GM19463 (cell line): ENCODE measurements at regions not wholly inside any gene's neighbourhood (a gene's known extent, or its start where the extent isn't known, plus 50 kb on each side); places are given as distances from the start of the nearest gene placed in this dataset.
"Not testable (repeated sequence)": the region's sequence is repeated elsewhere in the genome, so short reads cannot be mapped to it uniquely, and the experiment has no call there.

Experiments
- ATAC-seq: cut with Tn5 transposase; IDR thresholded peaks from one replicate; pipeline ENCODE4 v1.9.1; 2021; ENCODE audit warnings: mild to moderate bottlenecking, moderate library complexity; ENCODE audit not compliant: unreplicated experiment

DNA sequence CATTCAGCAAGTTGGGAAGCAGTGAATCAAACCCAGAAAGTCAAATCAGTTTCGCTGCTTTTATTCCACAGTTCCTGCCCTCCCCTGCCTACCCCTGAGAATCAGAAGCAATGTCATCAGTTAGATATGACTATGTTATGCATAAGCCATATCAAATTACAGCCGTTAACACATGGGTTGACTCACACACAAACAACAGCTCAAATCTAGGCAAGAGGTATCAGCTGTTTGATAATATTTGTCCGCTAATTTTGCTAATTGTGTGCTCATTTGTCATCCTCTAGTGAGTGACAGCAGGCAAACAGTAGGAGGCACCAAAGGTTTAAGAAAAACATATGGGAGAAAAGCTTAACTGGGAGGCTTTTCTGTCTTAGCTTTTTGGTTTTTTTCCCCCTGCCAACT lies 327.4 kb upstream of the CCL2 start:
- no peak for ATAC-seq

DNA sequence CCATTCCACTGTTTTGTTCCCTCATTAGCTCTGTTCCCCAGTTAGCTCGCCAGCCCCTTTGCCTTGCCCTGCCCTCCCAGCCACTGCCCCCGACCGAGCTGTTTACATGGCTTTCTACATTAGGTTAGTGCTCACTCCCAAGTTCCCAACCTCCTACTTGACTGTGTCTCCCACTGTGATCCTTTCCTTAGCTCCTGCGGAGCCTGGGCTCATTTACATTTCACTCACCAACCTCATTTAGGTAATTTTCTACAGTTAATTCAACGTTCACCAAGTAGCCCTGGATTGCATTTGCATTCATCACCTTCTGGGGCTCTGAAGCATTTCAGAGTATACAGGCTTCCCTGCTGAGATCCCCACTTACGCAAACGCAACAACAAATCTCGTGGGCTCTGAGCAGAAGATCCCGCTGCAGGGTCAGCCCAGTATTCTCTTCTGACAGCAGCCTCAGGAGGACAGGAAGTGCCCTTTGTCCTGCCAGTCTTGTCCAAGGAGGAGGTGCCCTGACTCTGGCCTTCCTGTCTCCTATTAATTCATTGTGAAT lies 325.8 kb upstream of the CCL2 start:
- no peak for ATAC-seq

DNA sequence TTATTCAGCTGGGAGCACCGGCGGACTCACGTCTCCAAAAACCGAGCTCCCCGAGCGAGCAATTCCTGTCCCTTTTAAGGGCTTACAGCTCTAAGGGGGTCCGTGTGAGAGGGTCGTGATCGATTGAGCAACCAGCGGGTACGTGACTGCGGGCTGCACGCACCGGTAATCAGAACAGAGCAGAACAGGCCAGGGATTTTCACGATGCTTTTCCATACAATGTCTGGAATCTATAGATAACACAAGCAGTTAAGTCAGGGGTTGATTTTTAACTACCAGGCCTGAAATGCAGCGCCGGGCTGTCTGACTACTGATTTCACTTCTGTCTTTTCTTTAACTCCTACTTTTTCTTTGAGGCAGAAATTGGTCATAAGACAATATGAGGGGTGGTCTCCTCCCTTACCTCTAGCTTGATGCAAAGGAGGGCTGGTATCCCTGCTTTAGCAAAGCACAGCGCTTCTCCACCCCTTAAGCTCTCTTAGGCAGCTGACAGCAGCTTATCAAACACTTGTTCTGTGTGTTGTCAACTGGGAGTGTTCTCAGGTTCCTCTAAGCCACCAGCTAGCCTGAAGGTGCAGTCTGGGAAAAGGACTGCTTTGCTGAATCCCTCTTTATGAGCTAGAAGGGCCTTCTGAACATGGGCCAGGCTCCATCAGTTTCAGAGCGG lies 323.8 kb upstream of the CCL2 start:
- not testable (repeated sequence) for ATAC-seq

DNA sequence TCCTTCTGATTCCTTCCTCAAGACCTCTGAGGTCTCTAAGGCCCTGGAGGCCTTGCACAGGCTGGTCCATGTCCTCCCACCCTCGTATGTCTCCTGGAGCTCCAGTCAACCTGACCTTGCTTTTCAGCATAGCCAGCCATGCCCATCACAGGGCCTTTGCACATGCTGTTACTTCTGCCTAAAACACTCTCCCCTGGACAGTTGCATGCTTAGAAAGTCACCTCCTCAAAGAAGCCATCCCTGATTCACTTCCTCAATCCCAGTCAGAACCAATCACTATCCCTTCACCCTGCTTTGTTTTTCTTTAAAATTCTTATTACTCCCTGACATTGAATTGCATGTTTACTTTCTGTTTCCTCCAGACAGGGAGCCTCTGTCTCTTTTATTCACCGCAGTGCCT lies 322.1 kb upstream of the CCL2 start:
- ATAC-seq, result no peak

DNA sequence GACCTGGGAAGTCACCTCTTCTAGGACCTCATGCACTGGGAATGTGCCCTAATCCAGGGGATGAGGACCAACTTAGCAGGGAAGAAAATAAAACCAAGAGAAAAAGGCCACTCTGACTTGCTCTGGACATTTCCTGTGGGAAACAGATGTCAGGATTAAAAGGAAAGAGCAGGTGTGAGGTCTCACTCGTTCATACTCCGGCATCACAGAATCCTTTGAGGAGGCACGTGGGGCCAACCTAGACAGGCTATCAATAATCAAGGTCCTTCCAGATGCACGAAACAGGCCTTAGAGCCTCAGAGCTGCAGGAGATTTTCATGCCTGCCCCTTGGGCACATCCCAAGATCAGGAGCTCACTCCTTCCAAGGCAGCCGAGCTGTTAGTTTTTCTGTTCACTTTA lies 321.5 kb upstream of the CCL2 start:
- ATAC-seq, result no peak

DNA sequence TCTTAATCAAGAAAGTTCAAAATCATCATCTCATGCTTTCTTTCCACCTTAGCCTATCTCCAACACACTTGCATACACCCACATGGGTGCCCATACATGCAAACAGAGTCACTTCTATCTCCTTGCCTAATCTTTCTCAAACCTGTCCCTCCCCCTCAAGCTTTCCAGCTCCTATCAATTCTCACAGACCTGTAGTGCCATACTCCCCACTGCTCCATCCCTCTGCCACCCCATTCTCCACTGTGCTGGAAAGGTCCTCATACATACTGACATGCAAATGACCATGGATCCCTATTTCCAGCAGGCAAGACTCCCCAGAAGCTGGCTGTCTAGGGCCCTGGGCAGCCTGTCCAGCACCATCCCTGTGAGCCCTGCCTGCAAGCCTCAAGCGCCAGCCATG lies 320.4 kb upstream of the CCL2 start:
- no peak for ATAC-seq

DNA sequence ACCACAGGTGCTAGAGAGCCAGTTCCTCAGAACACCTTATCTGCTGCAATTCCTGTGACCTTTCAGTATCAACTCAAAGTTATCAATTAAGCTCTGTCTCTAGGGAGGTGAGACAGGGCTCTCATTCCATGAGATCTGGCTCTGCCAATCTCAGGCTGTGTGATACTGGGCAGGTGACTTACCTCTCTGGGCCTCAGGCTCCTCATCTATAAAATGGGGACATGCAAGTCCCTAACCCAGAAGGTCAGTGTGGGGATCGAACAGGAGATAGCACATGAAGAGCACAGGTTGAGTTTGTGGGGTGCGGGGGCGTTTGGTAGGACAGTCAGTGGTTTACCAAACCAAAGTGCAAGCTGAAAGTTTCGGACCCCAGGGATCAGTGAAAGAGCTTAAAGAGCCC lies 319.3 kb upstream of the CCL2 start:
- ATAC-seq, result no peak

DNA sequence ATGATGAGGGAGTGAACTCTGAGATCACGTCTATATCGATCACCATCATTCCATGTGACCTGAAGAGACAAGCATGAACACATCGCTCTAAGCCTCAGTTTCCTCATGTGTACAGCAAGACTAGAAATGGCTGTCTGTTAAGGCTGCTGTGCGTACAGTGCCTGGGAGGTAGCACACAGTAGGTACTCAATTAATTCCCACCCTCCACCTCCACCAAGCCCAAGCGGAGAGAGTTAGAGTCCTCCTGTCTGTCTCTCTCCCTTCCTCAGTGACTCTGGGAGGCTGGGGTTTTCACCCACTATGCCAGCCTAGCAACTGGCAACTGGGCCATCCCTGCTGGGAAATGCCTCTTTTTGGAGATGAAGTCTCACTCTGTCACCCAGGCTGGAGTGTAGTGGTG lies 318.3 kb upstream of the CCL2 start:
- ATAC-seq, result no peak

DNA sequence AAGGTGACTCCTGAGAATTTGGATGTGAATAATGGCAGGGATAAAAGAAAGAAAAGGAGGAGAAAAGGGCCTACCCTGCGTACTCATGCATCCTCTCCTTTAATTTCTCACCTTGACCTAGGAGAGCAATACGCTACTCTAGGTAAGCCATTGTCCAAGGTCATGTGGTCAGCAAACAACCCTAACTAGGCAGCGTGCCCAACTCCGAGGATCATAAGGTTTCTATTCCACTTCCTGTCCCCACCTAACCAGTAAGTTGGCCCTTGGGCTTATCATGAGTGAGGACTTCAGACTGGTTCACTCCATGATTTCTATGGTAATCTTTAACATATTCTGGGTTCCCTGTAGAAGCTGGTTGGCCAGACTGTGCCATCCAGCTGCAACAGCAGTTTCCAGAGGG lies 315.1 kb upstream of the CCL2 start:
- no peak for ATAC-seq

DNA sequence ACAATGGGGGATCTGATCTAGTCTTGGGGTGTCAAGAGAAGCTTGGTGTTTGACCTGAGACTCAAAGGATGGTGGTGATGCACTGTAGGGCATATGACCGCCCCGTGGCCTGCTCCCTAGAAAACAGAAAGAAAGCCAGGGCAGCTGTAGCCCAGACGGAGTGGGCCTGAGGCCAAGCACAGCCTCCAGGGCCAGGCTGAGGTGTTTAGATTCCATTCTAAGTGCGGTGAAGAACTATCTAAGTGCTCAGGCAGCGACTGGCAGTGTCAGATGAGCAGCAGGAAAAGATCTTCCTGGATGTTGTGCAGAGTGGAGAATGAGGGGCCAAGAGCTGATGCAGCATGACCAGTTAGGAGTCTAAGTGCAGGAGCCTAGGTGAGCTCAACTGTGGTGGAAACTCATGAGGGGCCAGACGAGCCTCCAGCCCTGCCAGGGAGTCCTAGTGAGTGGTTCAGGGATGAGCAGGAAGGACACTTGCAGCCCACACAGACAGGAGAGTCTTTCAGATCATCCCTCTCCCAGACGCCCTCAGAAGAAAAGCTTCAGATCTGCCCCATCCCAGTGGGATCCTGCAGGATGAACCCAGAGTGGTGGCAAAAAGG lies 314.2 kb upstream of the CCL2 start:
- no peak for ATAC-seq

DNA sequence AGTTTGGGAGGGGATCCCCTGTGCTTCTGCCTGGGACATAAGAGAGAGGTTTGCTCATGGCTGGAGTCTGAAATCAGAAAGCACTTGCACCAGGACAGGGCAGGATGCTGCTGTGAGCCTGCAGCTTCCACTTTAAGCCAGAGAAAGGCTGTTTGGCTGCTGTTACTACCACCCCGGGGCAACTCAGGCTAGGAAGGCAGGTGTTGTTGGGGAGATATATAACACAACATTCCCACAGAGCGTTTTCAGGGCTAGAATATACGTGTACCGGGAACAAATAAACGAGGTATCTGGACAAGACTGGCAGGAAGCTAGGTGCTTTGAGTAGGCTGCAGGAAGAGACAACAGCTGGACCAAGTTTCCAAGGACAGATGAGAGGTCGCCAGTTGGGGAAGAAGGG lies 313.3 kb upstream of the CCL2 start:
- no peak for ATAC-seq

DNA sequence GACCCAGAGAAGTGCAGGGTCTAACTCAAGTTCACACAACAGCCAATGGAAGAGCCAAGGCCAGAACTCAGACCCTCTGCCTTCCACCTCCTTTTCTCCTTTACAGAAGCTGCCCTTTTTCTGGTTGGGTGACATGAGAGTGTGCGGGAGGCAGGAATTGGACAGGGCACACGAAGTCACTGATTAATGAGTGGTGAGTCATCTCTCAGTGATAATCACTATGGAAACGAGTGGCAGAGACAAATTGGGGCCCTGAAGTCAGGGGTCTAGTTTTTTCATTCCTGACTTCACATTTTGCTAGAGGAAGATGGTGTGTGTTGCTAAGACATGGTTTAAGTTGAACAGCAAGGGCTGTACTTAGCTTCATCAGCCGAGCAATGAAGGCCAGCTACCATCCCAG lies 312.7 kb upstream of the CCL2 start:
- ATAC-seq, result no peak

DNA sequence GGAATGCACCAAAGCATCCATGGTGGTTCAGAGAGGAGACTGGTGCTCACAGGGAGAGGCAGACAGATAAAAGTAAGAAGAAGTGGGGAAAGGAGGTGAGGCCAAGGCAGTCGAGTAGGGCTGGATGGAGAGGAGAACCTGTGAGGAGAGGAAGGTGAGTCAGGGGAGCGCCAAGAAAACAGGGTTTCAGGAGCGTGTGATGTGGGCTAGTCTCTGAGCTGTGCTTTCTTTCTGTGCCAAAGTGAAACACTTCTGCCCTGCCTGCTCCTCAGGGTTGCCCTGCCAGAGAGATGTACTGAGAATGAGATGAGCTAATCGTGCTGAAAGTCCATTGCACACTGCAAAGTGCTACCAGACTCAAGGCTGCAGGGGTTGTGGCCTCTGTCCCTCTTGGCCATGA lies 310.7 kb upstream of the CCL2 start:
- no peak for ATAC-seq

DNA sequence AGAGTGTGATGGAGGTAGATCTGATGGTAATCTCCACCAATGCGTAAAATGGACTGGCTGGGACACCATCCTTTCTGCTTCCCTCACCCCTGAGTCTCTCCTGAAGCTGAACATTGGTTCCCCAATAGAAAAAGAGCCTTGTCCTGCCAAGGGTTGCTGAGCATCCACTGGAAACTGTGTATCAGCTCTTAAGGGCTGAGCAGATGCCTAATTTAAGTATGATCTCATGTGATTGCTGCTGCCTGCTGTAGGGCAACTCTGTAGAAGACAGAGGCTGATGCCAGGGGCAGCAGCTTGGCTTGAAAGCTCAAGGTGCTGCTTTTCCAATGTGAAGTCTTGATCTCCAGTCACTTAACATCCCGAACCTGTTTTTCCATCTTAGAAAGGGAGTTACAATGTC lies 310.3 kb upstream of the CCL2 start:
- ATAC-seq, result no peak

DNA sequence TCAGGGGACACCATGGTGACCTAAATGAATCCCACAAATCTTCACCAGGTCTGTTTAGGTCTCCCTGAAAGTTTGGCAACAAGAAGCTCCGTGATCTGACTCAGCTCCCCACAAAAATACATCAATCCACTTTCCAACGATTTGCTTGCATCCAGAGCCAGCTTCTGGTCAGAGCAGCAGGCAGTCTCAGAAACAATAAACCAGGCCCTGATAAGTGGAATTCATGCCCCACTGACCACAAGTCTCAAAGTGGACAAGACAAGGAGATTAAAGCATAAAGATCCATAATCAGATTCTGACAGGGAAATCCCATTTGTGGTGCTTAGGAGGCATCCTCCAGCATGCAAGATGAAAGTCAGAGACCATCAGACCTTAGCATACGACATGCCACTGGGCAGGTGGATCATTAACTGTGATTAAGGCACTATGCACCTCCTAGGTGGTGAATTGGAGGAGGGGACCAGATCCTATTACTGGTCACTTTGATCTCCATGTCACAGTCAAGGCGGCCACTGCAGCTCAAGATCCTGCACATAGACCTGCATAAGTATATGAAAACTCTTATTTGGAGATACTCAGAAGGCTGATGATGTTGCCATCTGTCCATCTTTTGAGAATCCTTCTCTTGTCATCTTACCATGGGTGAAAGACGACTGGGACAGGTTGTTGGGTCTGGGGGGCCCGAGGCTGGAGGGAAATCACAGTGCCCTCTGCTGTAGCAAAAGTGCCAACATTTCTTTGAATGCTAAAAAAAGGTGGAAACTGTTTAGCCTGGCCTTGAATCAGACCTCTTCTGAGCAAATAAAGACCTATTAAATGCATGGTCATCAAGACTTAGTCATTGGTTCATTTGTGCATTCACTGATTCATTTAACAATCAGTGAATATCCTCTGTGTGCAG lies 309.2 kb upstream of the CCL2 start:
- no peak for ATAC-seq

DNA sequence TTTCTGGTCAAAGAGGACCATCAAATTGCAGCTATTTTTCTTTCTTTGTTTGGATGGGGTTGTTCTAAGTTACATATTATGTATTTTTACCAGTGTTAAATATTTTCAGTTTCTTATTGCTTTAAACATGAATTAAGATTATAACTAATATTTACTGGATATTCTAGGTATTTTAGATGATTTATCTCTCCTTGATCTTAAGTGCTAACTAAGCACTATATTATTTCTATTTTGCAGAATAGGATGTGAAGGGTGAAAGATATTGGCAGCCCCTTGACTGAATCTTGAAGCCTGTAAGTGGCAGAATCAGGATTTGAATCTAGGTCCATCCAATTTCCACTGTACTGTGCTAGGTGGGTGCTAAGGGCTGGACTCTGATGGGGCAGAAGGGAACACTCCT lies 307.3 kb upstream of the CCL2 start:
- no peak for ATAC-seq

DNA sequence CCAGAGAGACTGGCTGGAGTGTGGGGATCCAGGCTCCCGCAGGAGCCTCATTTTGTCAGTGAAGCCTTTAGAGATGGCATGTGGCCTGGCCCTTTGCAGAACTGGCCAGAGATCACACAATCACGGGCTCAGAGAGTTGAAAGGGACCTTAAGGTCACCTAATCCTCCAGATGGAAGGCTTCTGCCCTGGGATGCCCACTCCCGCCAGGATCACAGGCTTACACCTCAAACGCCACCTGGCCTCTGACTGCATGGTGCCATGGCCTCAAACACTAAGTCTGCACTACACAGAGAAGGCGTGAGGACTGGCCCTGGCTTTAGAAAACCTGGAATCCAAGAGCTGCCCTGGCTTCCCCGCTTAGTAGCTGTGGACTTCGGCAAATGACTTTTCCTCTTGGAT lies 306.8 kb upstream of the CCL2 start:
- no peak for ATAC-seq

DNA sequence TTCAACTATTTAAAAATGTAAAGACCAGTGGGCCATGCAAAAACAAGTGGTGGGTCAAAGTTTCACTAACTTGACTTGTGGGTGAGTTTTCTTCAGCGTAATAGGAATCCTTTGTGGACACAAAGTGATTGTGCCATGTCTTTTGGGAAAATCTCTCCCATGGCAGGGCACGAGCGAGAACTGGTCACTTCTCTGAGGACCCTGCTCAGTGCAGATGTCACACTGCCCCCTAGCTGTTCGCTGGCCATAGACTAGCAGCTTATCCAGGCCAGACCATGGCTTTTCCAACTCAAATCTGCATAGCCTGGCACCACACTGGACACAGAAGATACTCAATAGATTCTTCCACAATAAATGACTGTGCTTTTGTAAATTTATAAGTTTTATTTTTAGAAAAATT lies 306.0 kb upstream of the CCL2 start:
- ATAC-seq, result no peak

DNA sequence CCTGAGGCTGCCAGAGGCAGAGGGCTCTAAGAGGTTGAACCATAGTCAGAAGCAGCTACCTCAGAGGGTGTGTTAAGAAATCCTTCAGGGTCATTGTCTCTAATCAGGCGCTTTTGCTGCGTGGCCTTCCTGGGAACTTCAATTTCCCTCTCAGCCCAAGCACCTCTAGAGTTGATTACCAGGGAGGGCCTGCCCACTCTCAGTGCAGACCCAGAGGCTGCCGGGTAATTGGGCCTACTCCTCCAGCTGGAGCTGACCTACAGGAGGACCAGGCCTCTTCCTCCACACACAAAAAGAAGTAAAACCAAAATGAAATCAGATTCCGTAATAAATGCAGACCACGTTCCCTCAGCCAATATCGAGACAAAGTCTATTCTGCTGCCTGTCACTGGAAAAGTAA lies 305.0 kb upstream of the CCL2 start:
- ATAC-seq, result no peak

DNA sequence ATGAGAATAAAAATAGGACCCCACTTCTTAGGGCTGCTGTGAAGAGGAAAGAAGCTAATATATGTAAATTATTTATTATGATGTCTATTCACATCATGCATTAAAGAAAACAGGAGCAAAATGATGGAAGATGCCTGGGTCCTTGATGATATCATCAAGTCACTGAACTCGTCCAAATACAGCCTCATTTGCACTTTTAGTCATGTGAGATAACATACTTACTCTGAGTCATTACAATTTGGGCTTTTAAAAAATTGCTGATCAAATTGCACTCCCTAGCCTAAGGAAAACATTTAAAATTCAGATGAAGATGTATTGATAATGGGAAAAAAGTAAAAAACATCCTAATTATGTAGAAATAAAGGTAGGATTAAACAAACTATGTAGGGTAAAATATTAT lies 302.7 kb upstream of the CCL2 start:
- ATAC-seq, result no peak

DNA sequence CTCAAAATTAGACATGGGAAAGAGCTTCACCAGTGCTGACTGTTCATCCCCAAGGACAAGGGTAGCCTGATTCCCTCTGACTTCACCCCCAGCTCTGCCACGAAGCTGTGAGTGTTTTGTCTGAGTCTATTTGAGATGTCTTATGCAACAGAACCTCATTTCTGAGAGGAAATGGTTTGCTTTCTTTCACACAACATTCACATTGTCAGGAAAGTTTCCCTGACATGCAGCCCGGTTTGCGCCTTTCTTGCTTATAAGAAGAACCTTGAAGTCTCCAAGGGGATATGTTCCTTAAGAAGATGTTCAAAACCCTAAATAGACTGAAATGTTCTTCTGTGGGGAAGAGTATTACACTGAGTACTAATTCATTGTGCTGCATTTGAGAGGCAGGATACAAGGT lies 300.5 kb upstream of the CCL2 start:
- no peak for ATAC-seq

DNA sequence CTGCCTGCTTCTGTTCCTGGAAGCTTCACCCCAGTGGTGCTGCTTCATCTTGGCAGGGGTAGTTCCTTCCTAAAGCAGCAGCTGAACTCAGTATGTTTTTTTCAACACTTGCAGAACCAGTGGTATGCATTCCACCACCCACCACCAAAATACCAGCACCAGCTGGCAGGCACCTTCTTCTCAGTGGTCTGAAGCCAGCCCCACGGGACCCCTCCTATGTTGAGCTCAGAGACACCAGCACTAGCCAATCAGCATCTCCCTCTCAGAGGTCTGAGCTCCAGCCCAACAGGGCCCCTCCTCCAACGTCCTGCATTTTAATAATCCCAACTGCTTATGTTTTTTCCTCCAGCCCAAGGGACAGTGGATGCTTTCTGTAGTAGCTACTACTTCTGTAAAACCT lies 299.6 kb upstream of the CCL2 start:
- ATAC-seq, result no peak
